K562 (cell line): ENCODE measurements at regions not wholly inside any gene's neighbourhood (a gene's known extent, or its start where the extent isn't known, plus 50 kb on each side); places are given as distances from the start of the nearest gene placed in this dataset.

Experiments used
- CTBP1 ChIP-seq: fragments of 450-650 bp; IDR thresholded peaks from 2 replicates; pipeline ENCODE4 v1.6.1; 2016; ENCODE audit warnings: borderline replicate concordance
- IFI16 ChIP-seq: fragments of 250-450 bp; sonication (Bioruptor Pico); IDR thresholded peaks from 2 replicates; pipeline ENCODE4 v2.1.2; 2022; ENCODE audit warnings: mild to moderate bottlenecking, inconsistent platforms
- PKNOX1 ChIP-seq: fragments of 450-650 bp; IDR thresholded peaks from 2 replicates; pipeline ENCODE4 v1.6.1; 2016
- PRDM10 ChIP-seq: fragments of 450-650 bp; IDR thresholded peaks from 2 replicates; pipeline ENCODE4 v1.6.1; 2018; ENCODE audit not compliant: partially characterized antibody
- RAD21 ChIP-seq, 2 experiments: fragments of 250-450 bp in 1 of 2; fragments of 450-650 bp in 1 of 2; sonication (Bioruptor Pico) in 1 of 2; formaldehyde crosslinking in 1 of 2; IDR thresholded peaks in 1 of 2; conservative IDR thresholded peaks in 1 of 2; 2 replicates each; pipeline versions ENCODE4 v1.4.0 to v1.8.0; 2020 to 2022; ENCODE audit warnings: mild to moderate bottlenecking in 2 of 2, moderate library complexity in 1 of 2
- REST ChIP-seq, 2 experiments: fragments of 450-650 bp; formaldehyde crosslinking in 1 of 2; IDR thresholded peaks; 2 replicates each; pipeline versions ENCODE4 v1.4.0 to v1.6.1; 2014 to 2020; ENCODE audit warnings: mild to moderate bottlenecking in 2 of 2, borderline replicate concordance in 1 of 2, low read depth in 1 of 2

- peak; percentile 38; the same call in 1 of the 2 replicates for TF ChIP-seq PKNOX1
- TF ChIP-seq RAD21 (CRISPR knock-in tag; conservative IDR thresholded peaks at IDR 0.05 in 1 of 2, IDR thresholded peaks at IDR 0.05 in 1 of 2) = peak; percentile 42 to 65; a peak in 2 of 4 replicates
- TF ChIP-seq PRDM10 = no peak
- TF ChIP-seq IFI16 (CRISPR knock-in tag) = no peak
- TF ChIP-seq REST (IDR thresholded peaks at IDR 0.05; ENCODE audit: borderline replicate concordance) = peak; percentile 34; the same call in 1 of the 2 replicates
- no peak for TF ChIP-seq REST (CRISPR knock-in tag; IDR thresholded peaks at IDR 0.05; ENCODE audit: low read depth)
- peak; percentile 13; the same call in 1 of the 2 replicates for TF ChIP-seq CTBP1
Observed at GRCh38 chr14:30270200-30271161, 288.5 kb upstream of the G2E3 start (continued).
